GM23248 (cell line): ENCODE measurements at regions not wholly inside any gene's neighbourhood (a gene's known extent, or its start where the extent isn't known, plus 50 kb on each side); places are given as distances from the start of the nearest gene placed in this dataset.

Experiments used
- EZH2 ChIP-seq: fragments of 200-600 bp; sonication (generic); IDR thresholded peaks from 2 replicates; pipeline ENCODE4 v1.6.1; 2018; ENCODE audit warnings: antibody characterized with exemption, mild to moderate bottlenecking; ENCODE audit not compliant: insufficient read depth, poor library complexity, severe bottlenecking
- EZH2phosphoT487 ChIP-seq: fragments of 200-600 bp; sonication (generic); IDR thresholded peaks from 2 replicates; pipeline ENCODE4 v1.6.1; 2018; ENCODE audit warnings: antibody characterized with exemption, moderate library complexity, mild to moderate bottlenecking, low read depth; ENCODE audit not compliant: insufficient read depth

DNA sequence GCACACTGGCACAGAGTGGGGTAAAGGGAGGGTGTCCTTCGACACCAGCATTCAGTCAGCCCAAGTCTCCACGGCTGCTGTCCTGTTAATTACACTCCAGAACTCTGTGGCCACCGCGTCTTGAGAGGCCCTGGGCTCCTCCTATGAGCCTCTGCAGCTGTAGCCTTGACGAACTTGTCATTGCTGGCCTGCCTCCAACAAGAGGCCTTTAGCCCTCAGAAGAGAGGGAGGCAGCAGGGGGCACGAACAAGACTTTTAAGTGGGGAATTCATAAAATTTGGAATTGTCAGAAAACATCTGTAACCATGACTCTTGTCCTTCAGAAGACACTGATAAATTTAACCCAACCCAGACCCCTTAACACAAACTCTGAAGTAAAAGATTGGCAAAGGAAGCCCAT is 241.9 kb downstream of the UQCRFS1 start:
- no peak for TF ChIP-seq EZH2
- no peak for TF ChIP-seq EZH2phosphoT487
